ENCODE measurements at regions not wholly inside any gene's neighbourhood (a gene's known extent, or its start where the extent isn't known, plus 50 kb on each side); places are given as distances from the start of the nearest gene placed in this dataset.

DNA sequence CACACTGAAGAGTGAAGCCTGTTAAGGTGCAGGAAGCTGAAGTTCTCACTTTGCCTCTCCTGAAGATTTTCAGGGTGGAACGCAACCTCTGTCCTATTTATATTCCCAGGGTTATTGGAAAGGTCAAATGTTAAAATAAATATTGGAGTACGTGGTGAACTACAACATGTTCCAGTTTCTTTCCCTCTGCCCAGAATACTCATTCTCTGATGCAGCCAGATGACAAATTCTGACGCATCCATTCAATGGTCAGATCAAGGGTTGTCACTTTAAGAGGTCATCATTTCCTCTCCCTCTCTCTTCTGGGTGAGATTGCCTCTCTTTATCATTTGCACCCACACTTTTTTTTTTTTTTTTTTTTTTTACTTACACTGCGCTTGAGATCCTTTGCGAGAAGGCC, 277.1 kb downstream of the BRINP1 start:
- no peak for DNase-seq (ENCODE audit: low spot score)

DNA sequence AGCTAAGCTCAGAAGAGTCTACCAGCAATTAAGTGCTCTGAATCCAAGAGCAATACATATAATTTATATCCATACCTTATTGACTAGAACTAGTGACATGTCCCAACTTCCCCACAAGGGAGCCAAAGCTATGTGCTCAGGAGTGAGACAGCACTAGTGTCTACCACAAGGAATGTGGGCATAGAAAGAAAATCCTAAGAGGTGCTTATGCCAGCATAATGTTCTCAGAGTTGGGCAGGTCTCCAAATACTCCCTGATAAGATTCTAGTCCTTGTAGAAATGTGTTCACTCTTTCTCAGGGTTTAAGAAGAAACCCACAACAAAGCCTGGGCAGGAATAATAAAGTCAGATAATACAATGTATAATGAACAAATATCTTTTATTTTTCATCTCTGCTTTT, 275.1 kb downstream of the BRINP1 start:
- no peak for DNase-seq (ENCODE audit: low spot score)

DNA sequence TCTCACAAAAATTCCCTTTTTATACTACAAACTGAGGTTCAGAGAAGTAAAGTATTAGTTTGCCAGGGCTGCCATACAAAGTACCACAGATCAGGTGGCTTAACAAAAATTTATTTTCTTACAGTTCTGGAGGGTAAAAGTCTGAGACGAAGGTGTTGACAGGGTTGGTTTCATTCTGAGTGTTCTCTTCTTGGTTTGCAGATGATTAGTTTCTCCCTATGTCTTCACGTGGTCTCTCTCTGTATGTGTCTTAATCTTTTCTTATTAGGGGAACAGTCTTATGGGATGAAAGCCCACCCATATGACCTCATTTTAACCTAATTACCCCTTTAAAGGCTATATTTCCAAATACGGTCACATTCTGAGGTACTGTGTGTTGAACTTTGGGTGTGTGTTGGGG, 274.2 kb downstream of the BRINP1 start:
- no peak for DNase-seq (ENCODE audit: low spot score)

DNA sequence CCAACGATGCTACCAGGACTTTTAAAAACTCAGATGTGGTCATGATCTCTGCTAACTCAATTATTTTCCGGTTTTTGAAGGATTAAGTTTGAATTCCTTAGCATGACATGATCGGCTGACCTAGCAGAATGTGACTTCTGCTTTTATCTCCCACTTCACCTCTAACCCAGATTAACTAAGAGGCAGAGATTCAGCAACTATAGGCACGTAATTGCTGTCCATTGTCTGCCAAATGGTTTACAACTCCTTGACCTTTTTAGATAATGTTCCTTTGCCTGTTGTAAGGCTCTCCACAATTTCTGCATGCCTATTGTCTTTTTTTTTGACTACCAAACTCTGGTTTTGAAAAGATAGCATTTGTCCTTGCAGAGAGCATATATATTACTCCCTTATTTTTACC, 268.2 kb downstream of the BRINP1 start:
- no peak for DNase-seq (ENCODE audit: low spot score)

DNA sequence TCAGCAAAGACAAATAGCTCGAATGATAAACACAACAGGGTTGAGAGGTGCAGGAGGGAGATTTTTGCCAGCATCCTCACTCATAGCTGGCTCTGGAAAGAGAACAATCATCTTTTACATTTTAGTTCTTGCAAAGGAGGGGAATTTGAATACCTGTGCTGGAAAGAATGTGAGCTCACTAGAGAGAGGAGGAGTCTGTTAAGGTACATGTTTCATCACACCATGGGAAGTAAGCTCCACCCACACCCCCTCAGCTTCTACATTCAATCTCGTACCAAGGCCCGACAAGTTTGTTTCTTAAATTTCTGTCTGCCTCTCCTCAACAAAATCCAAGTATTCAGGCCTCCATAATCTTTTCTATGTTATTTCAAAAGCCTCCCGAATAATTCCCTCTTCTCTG, 254.6 kb downstream of the BRINP1 start:
- DNase-seq (ENCODE audit: low spot score): no peak

Data from SW480 (cell line).